ENCODE measurements at regions not wholly inside any gene's neighbourhood (a gene's known extent, or its start where the extent isn't known, plus 50 kb on each side); places are given as distances from the start of the nearest gene placed in this dataset.
"Not testable (repeated sequence)": the region's sequence is repeated elsewhere in the genome, so short reads cannot be mapped to it uniquely, and the experiment has no call there.

DNA sequence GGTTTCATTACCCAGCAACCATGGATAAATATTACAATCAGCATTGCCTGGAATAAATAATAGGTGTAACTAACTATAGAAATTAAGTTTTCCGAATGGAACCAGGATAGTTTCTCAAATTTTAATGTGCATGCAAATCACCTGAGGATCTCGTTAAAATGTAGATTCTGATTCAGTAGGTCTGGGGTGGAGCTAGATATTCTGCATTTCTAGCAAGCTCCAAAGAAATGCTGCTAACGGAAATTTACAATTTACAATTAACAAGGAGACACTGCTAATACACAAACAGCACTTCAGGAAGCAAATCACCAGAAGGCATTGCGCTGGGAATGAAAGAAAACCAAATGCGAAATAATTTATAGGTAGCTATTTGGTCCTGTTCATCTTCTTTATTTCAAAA, 597.5 kb upstream of the KLF12 start:
- DNase-seq (ENCODE audit: extremely low read depth, low read depth) = no peak
- TF ChIP-seq, protein P1, sequence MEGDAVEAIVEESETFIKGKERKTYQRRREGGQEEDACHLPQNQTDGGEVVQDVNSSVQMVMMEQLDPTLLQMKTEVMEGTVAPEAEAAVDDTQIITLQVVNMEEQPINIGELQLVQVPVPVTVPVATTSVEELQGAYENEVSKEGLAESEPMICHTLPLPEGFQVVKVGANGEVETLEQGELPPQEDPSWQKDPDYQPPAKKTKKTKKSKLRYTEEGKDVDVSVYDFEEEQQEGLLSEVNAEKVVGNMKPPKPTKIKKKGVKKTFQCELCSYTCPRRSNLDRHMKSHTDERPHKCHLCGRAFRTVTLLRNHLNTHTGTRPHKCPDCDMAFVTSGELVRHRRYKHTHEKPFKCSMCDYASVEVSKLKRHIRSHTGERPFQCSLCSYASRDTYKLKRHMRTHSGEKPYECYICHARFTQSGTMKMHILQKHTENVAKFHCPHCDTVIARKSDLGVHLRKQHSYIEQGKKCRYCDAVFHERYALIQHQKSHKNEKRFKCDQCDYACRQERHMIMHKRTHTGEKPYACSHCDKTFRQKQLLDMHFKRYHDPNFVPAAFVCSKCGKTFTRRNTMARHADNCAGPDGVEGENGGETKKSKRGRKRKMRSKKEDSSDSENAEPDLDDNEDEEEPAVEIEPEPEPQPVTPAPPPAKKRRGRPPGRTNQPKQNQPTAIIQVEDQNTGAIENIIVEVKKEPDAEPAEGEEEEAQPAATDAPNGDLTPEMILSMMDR (IDR thresholded peaks at IDR 0.05; ENCODE audit: low read depth, low read length) = no peak

DNA sequence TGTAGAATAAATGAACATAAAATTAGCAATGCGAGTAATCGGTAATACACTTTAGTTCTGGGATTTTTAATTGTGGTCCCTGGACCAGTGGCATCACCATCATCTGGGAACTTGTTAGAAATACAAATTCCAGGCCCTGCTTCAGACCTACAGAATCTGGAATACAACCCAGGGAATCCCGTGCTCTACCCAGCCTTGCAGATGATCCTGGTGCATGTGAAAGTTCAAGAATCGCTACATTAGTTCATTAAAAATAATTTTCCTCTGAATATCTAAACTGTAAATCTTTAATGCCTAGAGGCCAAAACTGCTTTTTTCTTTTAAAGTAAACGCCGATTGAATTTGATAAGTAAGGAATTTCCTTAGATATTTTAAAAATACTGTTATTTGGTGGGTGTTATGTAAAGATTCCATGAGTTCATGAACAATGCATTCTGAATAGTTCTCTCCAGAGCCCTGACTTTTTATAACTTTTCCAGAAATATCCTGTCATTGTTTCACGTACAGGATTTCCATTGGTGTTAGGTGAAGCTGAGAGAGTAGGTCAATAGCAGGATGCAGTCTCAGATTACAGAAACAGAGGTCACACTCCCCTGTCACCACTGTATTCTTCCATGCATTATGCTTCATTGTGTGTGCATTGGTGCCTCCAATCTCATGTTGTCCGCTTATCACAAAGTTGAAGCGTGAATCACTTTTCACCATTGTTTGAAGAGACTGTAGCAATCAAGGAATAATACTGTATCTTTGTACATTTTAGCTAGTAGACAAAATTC, 596.5 kb upstream of the KLF12 start:
- TF ChIP-seq, protein P1 (IDR thresholded peaks at IDR 0.05; ENCODE audit: low read depth, low read length) = no peak
- DNase-seq (ENCODE audit: extremely low read depth, low read depth) = no peak

DNA sequence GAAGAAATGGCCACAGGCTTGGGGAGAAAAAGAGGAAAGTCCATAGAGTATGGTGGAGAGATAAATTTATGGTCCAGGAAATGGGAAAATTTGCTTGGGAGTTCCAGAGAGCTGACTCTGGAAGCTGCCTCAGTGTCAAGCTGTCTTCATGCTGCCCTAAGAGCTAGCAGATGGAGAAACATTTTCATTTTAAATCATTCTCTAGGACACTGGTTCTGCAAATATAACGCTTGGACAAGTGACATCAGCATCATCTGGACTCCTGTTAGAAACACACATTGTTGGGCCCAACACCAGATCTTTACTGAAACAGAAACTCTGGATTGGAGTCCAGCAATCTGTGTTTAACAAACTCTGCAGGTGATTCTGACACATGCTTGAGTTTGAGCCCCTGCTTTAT, 592.0 kb upstream of the KLF12 start:
- TF ChIP-seq, protein P1 (IDR thresholded peaks at IDR 0.05; ENCODE audit: low read depth, low read length) = no peak
- no peak for DNase-seq (ENCODE audit: extremely low read depth, low read depth)

DNA sequence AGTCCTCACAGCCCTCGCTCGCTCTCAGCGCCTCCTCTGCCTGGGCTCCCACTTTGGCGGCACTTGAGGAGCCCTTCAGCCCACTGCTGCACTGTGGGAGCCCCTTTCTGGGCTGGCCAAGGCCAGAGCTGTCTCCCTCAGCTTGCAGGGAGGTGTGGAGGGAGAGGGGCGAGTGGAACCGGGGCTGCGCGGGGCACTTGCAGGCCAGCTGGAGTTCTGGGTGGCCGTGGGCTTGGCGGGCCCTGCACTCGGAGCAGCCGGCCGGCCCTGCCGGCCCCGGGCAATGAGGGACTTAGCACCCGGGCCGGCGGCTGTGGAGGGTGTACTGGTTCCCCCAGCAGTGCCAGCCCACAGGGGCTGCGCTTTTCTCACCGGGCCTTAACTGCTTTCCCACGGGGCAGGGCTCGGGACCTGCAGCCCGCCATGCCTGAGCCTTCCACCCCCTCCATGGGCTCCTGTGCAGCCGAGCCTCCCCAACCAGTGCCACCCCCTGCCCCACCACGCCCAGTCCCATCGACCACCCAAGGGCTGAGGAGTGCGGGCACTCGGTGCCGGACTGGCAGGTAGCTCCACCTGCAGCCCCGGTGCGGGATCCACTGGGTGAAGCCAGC, 584.1 kb upstream of the KLF12 start:
- not testable (repeated sequence) for DNase-seq (ENCODE audit: extremely low read depth, low read depth)

DNA sequence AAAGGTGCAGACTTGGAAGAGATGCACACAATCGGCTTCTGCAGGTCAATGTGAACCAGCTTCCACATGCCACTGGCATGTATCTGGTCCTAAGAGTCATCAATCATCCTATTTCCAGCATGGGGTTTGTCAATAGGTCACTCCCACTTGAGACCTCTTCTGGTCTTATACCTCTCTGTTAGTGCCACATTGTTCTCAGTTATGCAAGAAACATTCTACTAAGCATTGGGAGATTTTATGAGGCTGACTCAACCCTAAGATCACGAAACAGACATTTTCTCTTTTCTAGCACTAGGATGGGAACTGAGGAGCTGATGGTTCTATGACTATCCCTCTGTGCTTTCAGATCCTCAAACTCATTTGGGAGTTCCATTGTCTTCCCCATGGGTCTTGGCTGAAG, 581.5 kb upstream of the KLF12 start:
- no peak for DNase-seq (ENCODE audit: extremely low read depth, low read depth)
- TF ChIP-seq, protein P1 (IDR thresholded peaks at IDR 0.05; ENCODE audit: low read depth, low read length) = no peak

DNA sequence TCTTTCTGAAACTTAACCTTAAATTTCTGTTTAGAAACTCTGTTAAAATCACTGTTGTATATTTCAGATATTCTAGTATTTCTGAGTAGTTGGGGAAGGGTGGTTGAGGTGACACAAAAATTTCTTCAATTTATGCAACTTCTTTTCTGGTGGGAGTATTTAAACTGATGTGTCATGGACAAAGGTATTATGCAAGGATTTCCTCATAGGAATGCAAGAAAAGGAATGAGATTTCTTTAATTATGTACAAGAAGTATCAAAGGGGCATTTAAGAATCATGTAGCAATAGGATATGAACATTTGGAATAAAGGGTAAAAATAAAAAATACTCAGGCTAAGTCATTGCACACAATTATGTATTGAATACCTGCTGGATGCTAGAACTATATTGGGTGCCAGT, 575.8 kb upstream of the KLF12 start:
- TF ChIP-seq, protein P1 (IDR thresholded peaks at IDR 0.05; ENCODE audit: low read depth, low read length) = no peak
- no peak for DNase-seq (ENCODE audit: extremely low read depth, low read depth)

DNA sequence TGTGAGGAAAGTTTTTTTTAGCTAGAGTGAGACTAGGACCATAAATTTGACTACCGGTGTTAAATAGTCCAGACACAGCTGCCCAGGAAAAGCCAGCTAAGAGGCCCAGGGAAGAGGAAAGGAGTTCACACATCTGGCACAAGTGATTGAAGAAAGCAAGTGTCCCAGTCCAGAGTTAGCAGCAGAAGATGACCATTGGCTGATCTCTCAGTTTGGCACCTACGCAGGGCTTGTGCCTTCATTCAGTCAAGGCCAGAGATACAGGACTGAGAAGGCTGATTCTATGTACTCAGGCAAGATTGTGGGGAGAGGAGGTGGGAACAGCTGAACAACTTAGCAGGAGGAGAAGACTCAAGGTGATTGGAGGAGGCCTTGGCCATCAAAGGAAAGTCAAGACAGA, 575.0 kb upstream of the KLF12 start:
- TF ChIP-seq, protein P1 (IDR thresholded peaks at IDR 0.05; ENCODE audit: low read depth, low read length) = no peak
- DNase-seq (ENCODE audit: extremely low read depth, low read depth) = no peak

DNA sequence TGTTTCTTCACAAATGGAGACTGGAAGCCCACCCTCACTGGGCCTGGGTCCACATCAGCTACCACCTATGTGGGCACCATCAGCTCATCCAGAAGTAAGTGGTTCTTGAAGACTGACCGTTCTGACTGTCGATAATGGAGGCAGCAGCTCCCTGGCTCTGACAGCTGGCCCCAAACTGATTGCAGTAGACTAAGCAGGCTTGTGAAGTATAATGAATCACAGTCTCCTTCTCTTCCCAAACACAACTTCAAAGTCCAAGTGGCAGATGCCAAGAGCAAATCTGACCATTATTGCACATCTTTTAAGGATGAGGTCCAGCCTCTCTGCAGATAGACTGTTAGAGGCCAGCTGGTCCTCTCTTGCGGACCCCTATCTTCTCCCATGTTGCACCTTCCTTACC, 574.4 kb upstream of the KLF12 start:
- TF ChIP-seq, protein P1 (IDR thresholded peaks at IDR 0.05; ENCODE audit: low read depth, low read length) = no peak
- no peak for DNase-seq (ENCODE audit: extremely low read depth, low read depth)

All from AG09319 (cell line).